Activated CD8-positive, alpha-beta memory T cell treated with anti-CD3 and anti-CD28 coated beads for 4 hours (primary cell): ENCODE measurements at regions not wholly inside any gene's neighbourhood (a gene's known extent, or its start where the extent isn't known, plus 50 kb on each side); places are given as distances from the start of the nearest gene placed in this dataset.

Experiments
- DNase-seq, 2 donors: peaks; one replicate each; pipeline ENCODE4 v3.0.0-alpha.2; 2020; ENCODE audit warnings: low read depth in 2 of 2

DNA sequence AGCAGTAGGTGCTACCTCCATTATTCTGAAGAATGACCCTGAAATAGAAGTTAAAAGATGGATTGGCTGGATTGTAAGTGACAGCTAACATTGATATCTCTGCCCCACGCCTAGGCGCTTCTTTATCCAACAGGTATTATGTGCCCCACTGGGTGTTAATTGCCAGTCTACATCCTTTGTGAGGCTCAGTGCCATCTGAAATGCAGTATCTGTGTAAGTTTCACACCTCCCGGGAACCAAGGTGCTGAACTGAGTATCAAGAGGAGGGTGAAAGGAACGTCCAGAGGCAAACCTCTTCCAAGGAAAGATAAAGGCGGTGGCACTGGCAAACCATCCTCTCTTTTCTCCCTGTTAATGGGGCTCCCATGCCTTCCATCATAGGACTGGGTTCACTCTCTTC, 181.1 kb upstream of the UBL3 start:
- no peak for DNase-seq

DNA sequence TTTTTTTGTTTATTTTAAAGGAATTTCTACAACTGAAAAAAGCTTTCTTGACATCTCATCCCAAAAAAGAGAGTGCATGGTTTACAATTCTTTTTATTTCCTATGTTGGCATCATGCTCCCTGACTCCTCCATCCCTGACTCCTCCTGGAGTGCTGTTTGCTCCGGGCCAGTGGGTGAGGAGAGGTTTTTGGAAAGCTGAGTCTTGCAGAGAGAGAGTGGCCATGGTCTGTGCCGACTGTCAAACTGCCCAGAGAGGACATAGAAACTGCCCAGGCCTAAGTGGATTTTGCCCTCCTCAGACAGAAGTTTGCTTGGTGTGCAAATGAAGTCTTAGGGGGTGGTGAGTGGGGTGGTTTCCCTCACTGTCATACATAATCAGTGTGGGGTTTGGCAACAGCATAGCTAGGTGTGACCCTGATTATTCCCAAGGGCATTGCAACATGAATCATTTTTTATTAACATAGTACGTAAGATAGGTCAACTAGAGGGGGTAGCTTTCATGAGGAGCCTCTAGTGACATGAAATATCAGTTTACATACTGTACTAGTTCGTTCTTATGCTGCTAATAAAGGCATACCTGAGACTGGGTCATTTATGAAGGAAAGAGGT, 179.8 kb upstream of the UBL3 start:
- DNase-seq = no peak

DNA sequence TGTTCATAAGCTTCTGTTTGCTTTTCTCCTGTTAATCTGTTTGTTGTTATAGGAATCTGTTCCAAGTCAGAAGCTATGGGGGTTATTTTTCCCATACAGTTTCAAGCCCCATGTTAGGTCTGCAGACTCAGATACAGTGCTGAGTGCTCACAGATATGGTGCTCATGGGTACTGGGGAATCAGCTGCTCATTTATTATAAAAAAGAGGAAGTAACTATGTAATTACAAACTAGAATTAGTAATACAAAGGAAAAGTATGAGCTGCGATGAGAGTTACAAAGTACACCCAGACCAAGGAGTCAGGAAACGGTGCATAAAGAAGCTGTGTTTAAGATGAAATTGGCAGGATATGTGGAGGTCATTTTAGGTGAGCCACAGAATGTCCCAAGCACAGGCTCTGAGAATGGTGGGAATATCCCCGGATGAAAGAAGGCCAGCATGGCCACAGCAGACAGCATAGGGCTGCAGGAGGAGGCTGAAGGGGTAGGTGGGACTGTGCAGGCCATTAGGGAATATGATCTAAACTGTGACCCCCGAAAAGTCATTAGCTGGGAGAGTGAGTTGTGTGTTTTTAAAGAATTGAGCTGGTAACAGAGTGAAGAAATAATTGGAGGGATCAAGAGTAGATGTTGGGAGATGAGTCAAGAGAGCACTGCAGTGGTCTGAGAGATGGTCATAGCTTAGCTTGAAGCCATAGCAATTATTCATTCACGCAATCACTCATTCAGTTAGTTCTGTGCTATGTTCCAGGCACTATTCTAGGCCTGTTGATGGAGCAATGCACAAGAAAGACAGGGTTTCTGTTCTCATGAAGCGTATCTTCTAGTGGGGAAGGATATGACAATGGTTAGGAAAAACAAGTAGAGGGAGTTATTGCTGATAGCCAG, 177.4 kb upstream of the UBL3 start:
- DNase-seq = no peak

DNA sequence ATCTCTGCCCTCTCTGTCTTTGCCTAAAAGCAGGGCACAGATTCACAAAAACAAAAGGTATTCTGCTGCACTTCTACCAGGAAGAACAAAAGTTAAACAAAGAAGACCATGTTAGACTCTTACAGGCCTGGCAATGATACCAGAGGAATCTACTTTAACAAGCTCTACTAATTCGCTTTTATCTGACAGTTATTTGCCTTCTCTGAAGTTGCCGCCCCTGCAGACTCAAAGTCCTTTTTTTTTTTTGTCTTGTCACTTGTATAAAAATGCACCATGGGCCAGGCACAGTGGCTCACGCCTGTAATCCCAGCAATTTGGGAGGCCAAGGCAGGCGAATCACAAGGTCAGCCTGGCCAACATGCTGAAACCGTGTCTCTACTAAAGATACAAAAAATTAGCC, 176.5 kb upstream of the UBL3 start:
- no peak for DNase-seq

DNA sequence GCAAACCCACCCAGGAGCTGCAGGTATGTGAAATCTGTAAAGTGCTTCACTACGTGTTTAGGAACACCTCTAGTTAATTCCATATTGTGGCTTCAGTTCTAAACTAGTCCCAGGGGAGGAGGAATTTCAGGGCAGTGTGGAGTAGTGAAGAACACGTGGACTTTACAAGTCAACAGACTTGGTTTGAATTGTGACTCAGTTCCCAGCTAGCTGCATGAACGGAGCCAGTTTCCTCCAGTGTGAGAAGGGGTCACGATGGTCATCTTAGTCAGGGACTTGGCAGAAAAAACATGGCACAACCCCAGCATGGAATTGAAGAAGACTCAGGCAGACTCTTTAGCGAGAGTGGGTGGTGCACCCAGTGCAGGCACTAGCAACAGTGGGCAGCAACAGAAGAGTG, 175.7 kb upstream of the UBL3 start:
- no peak for DNase-seq

DNA sequence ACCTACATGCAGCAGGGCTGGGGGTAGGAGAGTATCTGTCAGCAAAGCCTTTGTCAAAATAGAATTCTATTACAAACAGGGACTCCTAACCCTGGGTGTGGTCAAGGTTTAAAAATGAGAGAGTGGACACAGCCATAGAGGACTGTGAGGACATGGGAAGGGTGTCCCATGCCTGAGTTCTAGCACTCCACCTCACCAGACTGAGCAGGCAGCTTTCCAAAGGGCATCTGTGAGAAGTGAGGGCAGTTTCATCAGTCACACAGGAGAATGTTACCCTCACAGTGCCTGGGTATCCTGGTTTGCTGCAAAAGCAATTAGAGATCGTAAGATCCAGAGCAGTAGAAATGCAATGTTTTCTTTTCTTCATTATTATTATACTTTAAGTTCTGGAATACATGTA, 174.9 kb upstream of the UBL3 start:
- no peak for DNase-seq

DNA sequence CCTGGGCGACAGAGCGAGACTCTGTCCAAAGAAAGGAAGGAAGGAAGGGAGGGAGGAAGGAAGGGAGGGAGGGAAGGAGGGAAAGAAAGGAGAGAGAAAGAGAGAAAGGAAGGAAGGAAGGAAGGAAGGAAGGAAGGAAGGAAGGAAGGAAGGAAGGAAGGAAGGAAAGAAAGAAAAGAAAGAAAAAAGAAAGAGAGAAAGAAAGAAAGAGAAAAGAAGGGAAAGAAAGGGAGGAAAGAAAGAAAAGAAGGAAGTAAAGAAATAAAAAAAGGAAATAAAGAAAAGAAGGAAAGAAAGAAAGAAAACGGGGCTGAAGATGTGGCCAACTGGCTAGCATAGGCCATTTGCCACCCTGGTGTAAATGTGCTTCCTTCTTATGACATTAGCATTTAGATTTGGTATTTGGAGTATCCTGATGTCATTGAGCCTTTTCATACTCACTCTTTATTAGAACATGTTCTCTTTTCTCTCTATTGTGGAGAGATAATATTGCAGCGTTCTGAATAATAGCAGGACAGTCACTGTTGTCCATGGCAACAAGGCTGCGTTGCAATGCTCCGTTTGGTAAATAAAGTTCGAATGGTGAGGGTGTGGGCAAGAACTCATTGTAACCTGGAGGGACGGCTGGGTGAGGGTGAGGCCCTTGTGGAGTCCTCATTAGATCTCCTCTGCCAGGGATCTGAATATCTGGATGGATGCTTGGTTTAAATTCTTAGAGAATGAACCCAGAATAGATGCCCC, 173.9 kb upstream of the UBL3 start:
- no peak for DNase-seq

DNA sequence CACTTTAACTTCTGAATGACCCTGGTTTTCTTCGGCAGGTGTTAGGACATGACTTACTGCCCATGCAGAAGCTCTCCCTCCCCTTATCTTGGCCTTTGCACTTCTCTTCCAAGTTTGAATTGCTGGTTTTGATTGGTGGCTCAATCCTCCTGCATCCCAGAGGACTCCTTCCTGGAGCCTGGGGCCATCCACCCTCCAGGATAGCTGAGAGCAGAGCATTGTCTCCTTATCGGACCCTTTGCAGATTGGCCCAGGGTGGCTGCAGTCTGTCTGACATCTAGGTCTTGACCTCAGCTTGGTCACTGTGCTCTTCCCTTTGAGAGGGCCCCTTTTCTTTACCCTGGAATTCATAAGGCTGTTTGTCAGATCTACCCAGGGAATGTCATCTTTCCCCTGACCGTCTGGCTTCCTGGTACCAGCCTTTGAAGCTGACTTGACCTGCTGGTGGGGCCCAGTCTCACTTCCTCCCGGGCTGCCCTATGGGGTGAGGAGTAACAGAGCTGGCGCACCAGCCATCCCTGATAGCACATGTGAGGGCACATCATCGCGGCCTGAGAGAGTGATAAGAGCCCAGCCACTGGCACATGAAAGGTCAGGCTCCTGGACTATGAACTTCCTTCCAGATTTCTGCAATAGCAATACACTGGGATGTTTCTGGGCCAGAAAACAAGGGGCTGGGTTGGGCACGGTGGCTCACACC, 172.9 kb upstream of the UBL3 start:
- no peak for DNase-seq

DNA sequence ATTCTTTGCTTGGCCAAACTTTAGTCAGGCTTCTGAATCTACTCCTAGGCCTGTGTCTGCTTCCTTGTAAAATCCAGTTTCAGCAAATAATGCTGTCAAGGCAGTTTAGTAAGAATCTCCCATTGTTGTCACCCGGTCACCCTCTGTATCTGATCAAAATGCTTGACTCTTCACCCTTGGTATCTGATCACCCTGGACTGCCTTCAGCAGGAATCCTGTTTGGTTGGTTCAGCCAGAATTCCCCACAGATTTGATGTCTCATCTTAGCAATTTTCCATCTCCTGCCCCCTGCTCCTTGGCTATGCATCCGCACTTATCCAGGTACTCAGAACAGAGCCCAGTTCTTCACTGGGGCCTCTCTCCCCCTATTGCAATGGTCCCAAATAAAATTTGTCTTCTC, 172.4 kb upstream of the UBL3 start:
- no peak for DNase-seq

DNA sequence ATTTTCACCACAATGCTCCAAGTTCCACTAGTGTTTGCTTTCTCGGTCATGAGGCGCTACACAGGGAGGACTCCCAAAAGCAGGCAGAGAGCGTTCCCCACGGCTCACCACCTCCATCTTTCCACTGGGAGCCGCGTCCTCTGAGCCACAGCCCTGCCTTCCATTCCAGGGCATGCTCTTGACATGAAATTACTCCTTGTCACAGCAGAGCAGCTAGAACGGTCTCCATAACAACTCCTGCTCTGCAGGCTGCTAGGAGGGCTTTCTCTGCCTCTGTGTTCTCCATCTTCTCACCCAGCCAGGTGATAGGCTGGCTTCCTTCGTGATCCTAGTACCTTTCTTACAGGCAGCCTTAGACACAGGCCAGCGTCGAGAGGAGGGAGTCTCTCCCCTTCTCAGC, 171.8 kb upstream of the UBL3 start:
- no peak for DNase-seq

DNA sequence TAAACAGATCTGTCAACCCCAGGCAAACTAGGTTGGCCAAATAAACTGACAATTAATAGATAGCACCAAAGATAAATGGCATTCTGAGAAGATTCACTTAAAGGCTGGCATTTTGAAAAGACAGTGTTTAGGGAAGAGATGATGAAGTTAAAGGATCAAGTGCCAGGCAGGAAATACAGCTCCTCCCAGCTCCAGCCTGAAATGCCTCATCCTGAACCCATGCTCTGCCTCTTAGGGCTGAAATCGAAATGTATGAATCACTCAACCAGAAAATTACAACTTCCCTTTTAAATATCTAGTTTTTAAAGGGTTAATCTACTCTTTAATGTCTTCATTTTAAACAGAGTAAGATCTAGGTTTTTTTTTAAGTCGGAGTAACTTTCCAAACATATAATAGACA, 171.2 kb upstream of the UBL3 start:
- no peak for DNase-seq

DNA sequence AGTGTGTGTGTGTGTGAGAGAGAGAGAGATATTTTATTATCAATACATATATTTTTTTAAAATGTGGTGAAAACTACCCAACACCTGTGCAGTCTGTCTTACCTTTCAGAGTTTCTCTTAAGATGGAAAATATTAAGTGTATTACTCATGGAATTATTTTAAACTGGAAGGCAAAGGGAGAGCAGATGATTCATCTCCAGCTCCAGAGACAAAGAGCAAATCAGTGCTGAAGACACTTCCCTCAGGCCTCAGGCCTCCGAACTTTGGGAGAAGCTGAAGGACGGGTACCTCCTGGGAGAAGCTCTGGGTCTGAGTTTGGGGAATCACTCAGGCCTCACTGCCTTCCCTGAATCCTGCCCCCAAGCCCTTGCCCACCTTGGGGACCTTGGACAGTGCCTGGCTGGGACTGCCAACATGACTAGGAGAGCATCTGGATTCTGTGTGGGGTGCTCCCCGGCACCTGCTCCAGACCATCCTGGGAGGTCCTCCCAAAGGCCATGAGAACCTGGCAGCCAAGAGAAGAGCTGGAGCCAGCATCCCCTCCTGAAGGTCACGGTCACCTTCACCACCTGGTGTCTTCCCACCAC, 170.4 kb upstream of the UBL3 start:
- DNase-seq = no peak

DNA sequence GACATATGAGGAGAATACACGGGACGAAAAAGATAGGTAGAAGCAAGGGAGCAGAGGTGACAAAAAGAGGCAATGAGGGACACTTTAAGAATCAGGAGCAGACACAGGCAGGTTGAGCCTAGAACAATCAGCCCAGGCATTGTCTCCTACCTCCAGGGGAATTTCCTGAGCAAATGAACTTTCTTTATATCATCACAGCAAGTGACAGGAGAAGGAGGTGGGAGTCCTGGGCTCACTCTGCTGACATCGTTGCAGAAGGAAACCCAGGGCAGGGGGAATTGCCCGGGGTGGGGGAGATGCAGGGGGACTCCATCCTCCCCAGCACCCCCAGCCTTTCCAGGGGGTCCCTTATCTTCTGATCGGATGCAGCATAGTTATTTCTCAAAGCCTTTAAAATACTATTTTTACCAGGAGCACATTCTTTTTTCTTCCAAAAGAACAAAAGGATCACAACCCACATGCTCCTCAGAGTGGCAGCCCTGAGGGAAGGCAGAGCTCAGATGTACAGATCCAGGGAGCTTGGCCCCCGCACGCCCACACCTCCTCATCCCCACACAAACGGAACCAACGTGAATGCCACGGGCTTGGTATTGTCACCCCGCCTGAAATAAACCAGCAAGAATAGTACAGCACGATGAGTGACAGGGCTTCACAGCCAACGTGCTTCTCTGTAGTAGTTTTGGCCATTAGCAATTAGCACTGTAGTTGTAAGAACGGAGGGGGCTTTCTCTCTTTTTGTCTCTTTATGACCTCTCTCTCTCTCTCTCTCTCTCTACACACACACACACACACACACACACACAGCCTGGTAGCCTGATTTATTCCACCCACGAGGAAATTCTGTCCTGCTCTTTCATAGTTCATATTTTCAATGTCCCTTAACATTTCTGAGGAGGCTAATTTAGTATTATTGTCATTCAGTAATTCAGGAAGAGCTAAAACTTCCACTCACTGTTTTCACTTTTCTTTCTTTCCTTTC, 169.5 kb upstream of the UBL3 start:
- no peak for DNase-seq

DNA sequence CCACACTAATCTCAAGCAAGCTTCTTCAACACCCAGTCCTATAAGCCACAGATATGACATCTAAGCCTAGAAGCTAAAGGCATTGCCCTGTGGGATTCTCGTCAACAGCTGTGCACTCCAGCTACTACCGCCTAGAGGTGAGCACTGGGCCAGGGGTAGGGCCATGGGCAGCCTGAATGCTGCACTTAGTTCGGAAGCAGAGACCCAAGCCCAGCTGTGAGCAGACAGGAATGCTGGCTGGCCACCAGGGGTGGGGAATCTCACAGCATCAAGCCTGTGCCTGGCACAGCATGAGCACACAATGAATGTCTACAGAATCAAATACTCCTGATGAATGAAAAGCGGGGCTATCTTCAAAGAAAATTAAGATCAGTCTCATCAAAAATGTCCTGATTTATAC, 167.5 kb upstream of the UBL3 start:
- DNase-seq = no peak

DNA sequence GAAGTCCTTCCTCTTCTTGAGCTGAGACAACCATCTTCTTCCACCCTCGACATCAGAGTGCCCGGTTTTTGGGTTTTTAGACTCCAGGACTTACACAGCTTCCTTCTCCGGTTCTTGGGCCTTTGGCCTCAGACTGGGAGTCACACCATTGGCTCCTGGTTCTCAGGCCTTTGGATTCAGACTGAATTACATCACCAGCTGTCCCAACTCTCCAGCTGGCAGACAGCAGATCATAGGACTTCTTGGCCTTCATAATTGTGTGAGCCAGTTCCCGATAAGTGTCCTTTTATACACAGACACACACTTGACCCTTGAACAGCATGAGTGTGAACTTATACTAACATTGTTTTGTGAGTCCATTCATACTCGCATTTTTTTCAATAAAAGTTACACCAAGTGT, 166.0 kb upstream of the UBL3 start:
- no peak for DNase-seq

DNA sequence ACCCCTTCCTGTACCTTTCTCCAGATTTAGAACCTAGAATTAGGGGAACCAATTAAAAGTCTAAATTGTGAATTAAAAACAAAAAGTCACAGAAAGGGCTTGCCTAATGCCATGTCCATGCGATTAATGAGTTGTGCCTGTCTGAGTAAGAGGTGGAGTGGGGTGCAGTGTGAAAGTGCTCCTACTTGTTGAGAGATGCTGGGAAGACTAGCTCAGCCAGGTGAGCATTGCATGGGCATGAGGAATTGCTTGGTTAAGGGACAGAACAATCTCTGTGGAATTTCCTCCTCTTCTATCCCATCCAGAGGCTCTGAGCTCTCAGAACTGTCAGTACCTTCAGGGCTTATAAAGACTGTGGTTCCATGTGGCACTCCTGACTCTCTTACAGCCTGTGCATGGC, 159.0 kb upstream of the UBL3 start:
- DNase-seq = no peak

DNA sequence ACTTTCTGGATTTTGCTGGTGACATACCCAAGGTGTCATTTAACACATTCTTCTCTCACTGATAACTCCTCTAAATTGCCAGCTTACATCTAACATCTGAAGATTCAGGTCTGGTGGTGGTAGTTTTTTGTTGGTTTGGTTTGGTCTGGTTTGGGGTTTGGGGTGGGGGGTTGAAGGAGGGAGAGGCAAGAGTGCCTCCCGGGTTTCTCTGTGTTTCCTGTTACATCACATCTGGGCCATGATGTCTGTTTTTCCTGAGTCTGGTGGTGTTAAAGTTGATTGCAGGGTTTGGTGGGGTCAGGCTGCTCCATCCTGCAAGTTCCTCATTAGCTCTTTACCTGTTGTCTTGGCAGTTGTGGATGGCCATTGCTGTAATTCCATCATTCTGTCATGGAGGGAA, 155.8 kb upstream of the UBL3 start:
- no peak for DNase-seq

DNA sequence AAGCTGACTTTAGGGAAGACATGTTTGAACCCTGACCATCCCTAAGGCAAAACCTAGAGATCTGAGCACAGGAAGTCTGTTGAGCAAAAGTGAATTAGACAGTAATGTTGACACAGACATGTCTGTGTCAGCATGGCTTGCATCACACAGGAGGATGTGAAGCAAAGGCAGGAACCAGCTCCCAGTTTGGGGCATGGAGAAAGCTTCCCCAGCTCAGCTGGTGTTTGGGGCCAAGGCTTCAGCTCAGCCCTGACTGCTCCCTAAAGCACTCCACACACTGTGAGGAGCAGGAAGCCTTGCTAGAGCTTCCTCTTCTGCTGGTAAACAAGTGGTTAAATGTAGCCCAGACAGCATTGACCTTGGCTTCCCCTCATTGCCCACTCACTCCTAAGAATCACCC, 153.8 kb upstream of the UBL3 start:
- DNase-seq = no peak

DNA sequence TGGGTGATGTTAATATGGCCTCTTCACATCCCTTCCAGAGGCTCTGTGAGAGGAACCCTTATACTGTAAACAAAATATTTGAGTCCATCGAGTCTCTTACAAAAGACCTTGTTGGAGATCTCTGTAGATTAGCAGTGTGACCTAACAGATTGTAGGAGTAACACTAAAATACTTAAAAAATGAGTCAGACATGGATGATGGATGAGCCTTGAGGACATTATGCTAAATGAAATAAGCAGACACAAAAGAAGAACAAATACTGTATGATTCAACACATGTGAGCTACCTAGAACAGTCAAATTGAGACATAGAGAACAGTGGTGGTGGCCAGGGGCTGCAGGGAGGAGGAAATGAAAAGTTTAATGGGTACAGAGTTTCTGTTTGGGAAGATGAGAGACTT, 152.2 kb upstream of the UBL3 start:
- no peak for DNase-seq

DNA sequence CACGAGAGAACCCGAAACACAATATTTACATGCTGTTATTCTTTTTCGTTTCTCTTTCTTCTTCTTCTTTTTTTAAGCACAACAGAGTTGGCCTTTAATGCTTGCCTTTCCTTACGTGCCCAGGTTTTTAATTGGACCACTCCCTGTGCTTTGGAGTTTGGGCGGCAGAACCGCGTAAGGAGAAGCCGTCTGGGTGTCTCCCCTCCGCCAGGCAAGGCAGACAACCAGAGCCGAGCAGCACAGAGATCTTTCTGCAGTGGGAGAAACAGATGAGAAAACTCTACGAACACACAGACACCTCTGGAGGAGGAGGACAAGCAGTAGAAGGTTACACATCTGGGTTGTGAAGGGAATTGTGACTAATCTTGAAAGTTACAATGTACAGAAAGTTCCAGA, 150.0 kb upstream of the UBL3 start:
- DNase-seq = no peak
